CD1c-positive myeloid dendritic cell (primary cell): ENCODE measurements at regions not wholly inside any gene's neighbourhood (a gene's known extent, or its start where the extent isn't known, plus 50 kb on each side); places are given as distances from the start of the nearest gene placed in this dataset.

Source experiments
- DNase-seq: peaks from one replicate; pipeline ENCODE4 v3.0.0-alpha.2; 2016; ENCODE audit errors: extremely low spot score

DNA sequence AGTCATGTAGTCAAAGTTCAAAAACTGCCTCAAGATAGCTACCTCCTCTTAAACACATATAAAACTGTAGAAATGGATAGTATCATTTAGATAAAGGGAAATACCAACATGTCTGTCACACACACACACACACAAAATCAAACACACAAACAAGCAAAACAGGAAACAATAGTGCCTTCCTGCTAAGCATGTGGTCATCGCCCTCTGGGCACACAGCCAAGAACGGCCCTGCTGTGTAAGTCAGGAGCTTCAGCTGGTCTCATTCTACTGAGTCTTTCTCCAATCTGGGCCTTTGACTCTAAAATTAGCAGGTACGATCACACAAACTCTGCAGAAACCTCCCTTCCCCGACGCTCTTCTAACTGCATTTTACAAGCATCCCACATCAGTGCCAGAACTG is 272.2 kb upstream of the CHRNA7 start:
- DNase-seq = peak; percentile 23

- DNase-seq = no peak
Measured at GRCh38 chr15:31768055-31768454, 262.3 kb upstream of the CHRNA7 start.

DNA sequence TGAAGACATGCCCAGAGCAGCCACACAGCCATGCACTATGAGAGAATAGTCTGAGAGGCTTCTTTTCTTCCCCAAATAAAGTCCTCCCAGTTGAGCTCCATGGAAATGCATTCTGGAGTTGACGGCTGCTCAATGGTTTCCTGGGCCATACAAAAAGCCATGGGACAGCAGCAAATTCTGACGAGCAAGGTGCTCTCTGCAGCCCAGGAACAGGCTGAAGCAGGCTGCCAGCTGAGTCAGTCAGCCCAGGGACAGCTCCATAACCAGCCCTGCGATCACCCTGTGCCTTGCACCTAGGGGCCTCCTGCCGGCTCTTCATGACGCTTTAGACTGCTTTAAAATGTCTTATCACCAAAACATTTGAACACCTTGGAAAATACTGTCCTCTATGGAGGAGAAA is 256.3 kb upstream of the CHRNA7 start:
- DNase-seq = no peak

DNA sequence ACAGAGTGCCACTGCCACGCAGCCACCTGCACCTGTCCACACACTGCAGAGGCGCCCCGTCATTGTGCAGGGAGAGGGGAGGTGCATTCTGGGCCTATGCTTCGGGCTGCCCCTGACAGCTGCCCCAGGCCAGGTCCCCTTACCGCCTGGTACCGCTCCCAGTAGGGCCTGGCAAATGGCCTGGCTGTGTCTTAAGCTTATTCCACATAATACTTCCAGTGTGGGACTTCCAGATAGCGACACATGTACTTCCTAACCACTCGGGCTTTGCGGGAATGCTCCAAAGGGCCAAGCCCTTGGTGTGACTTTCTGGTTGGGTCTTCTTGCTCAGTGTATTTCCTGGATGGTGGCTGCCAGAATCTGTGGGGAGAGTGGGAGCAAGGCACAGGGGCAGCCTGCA is 254.3 kb upstream of the CHRNA7 start:
- no peak for DNase-seq

- DNase-seq = no peak
Measured at GRCh38 chr15:31781261-31781660, 249.1 kb upstream of the CHRNA7 start.

- DNase-seq = no peak
Measured at GRCh38 chr15:31782016-31782783, 248.1 kb upstream of the CHRNA7 start.

DNA sequence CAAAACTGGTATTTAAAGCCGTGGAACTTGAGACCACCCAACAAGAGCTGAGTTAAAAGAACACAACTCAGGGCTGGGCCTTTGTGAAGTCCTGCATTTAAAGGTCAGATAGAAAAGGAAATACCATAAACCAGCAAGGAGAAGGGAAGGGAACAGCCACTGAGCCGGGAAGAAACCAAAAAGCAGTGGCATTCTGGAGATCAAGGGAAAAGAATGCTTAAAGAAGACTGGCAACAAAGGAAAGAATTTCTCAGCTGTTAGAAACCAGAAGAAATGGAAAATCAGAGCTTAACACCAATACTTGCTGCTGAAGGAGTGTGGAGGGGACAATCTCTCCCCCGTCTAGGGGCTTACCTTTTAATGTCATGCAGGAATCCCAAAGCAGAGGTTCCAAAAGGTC is 247.4 kb upstream of the CHRNA7 start:
- DNase-seq = no peak

GRCh38 chr15:31786360-31786759 is 244.0 kb upstream of the CHRNA7 start:
- no peak for DNase-seq

DNA sequence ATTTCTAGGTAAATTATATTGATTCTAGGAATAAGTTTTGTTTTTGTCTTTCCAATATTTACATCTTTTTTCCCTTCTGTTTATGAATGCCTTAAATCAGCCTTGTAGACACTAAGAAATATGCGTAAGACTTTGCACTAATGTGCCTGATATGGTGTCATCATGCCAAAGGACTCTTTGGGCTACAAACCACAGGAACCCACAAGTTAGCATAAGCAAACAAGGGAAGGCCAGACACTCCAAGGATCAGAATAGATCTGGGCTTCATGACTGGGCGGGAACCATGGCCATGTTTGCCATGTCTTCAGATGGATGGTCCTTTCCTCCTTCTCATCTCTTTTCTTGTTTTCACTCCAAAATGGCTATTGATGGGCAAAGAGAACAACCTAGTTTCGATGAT is 242.2 kb upstream of the CHRNA7 start:
- DNase-seq = no peak

GRCh38 chr15:31792611-31793199 is 237.6 kb upstream of the CHRNA7 start:
- DNase-seq = no peak

GRCh38 chr15:31799319-31799714 is 231.0 kb upstream of the CHRNA7 start:
- DNase-seq = no peak

GRCh38 chr15:31799715-31800321 is 230.5 kb upstream of the CHRNA7 start:
- no peak for DNase-seq

DNA sequence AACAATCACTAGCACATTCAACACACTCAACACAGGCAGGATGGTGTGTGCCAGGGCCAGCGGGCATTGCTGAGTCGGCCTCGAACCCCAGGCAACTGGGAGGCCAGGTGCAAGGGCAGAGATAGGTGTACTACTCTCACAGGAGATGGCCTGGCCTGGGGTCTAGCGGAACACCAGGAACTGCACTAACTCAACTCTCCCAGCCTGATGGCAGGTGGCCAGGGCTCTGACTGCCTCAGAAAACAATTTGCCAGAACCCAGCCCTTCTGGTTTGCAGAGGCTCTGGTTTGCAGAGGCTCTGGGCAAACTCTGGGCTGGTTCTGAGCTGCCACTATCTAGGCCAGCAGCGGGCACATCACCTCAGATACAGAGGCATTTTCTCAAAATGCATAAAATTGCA is 229.2 kb upstream of the CHRNA7 start:
- no peak for DNase-seq

- no peak for DNase-seq
Measured at GRCh38 chr15:31802761-31803160, 227.6 kb upstream of the CHRNA7 start.

GRCh38 chr15:31803388-31803884 is 226.9 kb upstream of the CHRNA7 start:
- DNase-seq = no peak

- DNase-seq = no peak
Measured at GRCh38 chr15:31805090-31805662, 225.1 kb upstream of the CHRNA7 start.

DNA sequence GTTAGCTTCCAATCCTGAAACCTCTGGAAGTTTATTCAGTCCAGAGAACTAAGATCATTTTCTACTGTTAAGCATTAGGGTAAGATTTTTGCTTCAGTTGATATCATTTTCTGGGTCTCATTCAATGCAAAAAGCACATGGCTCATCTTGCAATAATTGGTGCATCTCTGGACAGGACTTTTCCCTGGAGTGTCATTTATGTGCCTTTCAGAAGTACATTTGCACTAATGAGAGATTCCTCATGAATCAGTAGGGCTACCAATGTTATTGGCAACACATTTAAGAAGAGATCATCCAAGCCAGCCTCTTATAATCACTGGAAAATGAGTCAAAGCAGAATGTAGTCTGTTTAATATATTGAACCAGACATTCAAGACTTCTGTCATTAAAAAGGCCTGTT is 224.2 kb upstream of the CHRNA7 start:
- DNase-seq = no peak

DNA sequence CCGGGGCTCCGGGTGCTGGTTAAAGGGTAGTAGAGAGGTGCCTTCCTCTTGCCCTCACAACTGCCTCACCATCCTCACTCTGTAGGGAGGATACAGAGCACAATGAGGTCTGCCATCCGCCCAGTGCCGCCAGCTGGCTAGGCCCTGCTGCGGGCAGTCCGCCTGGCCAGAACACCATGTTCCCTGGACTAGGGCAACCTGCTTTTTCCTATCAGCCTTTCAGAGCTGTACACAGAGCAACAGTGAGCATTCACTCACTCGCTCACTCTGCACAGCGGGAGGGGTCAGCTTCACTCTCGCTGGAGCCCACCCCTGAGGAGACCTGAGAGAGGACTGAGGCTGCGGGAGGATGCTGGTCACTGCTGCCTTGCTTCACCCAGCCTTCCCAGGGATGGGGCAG is 218.7 kb upstream of the CHRNA7 start:
- DNase-seq = no peak

- no peak for DNase-seq
Measured at GRCh38 chr15:31814082-31814481, 216.2 kb upstream of the CHRNA7 start.

GRCh38 chr15:31815411-31816155 is 214.7 kb upstream of the CHRNA7 start:
- no peak for DNase-seq

- DNase-seq = no peak
Measured at GRCh38 chr15:31822463-31822862, 207.9 kb upstream of the CHRNA7 start.

GRCh38 chr15:31824024-31824423 is 206.3 kb upstream of the CHRNA7 start:
- DNase-seq = no peak
